ENCODE measurements at regions not wholly inside any gene's neighbourhood (a gene's known extent, or its start where the extent isn't known, plus 50 kb on each side); places are given as distances from the start of the nearest gene placed in this dataset.
"Not testable (repeated sequence)": the region's sequence is repeated elsewhere in the genome, so short reads cannot be mapped to it uniquely, and the experiment has no call there.

- DNase-seq, result peak; percentile 41
Measured at GRCh38 chr20:16801919-16802651, 53.9 kb downstream of the OTOR start.

GRCh38 chr20:16802652-16802935, 54.4 kb downstream of the OTOR start:
- DNase-seq, result no peak

- peak; percentile 1 for DNase-seq
Measured at GRCh38 chr20:16803965-16804792, 56.0 kb downstream of the OTOR start.

- DNase-seq, result no peak
Measured at GRCh38 chr20:16804793-16805187, 56.6 kb downstream of the OTOR start.

GRCh38 chr20:16806061-16806460, 57.9 kb downstream of the OTOR start:
- DNase-seq, result no peak

- no peak for DNase-seq
Measured at GRCh38 chr20:16806886-16807285, 58.7 kb downstream of the OTOR start.

- DNase-seq, result no peak
Measured at GRCh38 chr20:16808796-16809195, 60.6 kb downstream of the OTOR start.

- no peak for DNase-seq
Measured at GRCh38 chr20:16810216-16810615, 62.1 kb downstream of the OTOR start.

GRCh38 chr20:16816192-16816591, 68.0 kb downstream of the OTOR start:
- DNase-seq, result no peak

GRCh38 chr20:16819483-16819882, 71.3 kb downstream of the OTOR start:
- DNase-seq, result no peak

GRCh38 chr20:16821211-16822089, 73.3 kb downstream of the OTOR start:
- DNase-seq, result no peak

- no peak for DNase-seq
Measured at GRCh38 chr20:16824664-16825063, 76.5 kb downstream of the OTOR start.

GRCh38 chr20:16828666-16829305, 80.6 kb downstream of the OTOR start:
- no peak for DNase-seq

GRCh38 chr20:16835690-16836089, 87.5 kb downstream of the OTOR start:
- DNase-seq, result not testable (repeated sequence)

- no peak for DNase-seq
Measured at GRCh38 chr20:16842486-16843120, 94.4 kb downstream of the OTOR start.

GRCh38 chr20:16844406-16844805, 96.2 kb downstream of the OTOR start:
- no peak for DNase-seq

GRCh38 chr20:16846006-16846405, 97.8 kb downstream of the OTOR start:
- DNase-seq, result no peak

GRCh38 chr20:16848061-16848460, 99.9 kb downstream of the OTOR start:
- DNase-seq, result no peak

GRCh38 chr20:16848526-16848925, 100.4 kb downstream of the OTOR start:
- DNase-seq, result no peak

- DNase-seq, result no peak
Measured at GRCh38 chr20:16860914-16861313, 112.8 kb downstream of the OTOR start.

GRCh38 chr20:16861708-16862107, 113.5 kb downstream of the OTOR start:
- no peak for DNase-seq

GRCh38 chr20:16863303-16863702, 115.1 kb downstream of the OTOR start:
- no peak for DNase-seq

GRCh38 chr20:16864069-16864468, 115.9 kb downstream of the OTOR start:
- no peak for DNase-seq
